ENCODE measurements at regions not wholly inside any gene's neighbourhood (a gene's known extent, or its start where the extent isn't known, plus 50 kb on each side); places are given as distances from the start of the nearest gene placed in this dataset.

DNA sequence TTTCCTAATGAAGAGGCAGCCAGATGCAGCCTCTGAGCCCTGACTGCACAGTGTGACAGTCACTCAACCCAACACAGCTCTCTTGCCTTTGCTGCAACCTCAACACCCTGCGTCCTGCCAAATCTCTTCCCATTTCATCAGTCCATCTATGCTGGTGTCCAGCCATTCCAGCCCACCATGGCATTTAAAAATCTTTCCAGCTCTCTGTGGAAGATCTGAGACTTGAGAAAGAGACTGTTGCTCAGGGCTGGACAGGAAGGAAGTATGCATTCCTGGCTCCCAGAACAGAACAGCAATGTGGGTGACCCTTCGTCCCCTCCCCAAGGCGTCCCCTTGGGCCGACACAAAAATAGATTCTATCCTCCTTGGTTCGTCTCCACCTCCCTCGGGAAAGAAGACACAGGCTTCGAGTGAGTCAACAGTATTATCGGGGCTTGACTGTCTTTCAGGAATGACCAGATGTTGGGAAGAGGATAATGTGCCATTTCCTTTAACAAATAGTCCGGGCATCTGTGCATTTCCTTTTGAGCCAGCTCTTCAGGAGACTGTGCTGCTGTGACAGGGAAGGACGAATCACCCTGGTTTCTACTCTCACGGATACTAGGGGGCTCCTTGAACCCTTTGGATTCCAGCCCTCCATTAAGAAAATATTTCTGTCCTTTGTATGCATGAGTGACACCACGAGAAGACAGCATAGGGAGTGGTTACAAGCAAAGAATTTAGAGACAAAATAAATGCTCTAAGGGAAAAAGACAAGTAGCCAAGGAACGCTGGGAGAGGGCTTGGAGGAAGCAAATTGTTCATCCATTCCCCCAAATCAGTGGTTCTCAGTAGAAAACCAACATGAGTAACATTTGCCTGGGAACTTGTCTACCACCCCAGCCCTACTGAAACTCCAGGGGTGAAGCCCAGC is 111.4 kb upstream of the CDC42BPA start:
- TF ChIP-seq, protein P1, sequence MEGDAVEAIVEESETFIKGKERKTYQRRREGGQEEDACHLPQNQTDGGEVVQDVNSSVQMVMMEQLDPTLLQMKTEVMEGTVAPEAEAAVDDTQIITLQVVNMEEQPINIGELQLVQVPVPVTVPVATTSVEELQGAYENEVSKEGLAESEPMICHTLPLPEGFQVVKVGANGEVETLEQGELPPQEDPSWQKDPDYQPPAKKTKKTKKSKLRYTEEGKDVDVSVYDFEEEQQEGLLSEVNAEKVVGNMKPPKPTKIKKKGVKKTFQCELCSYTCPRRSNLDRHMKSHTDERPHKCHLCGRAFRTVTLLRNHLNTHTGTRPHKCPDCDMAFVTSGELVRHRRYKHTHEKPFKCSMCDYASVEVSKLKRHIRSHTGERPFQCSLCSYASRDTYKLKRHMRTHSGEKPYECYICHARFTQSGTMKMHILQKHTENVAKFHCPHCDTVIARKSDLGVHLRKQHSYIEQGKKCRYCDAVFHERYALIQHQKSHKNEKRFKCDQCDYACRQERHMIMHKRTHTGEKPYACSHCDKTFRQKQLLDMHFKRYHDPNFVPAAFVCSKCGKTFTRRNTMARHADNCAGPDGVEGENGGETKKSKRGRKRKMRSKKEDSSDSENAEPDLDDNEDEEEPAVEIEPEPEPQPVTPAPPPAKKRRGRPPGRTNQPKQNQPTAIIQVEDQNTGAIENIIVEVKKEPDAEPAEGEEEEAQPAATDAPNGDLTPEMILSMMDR (IDR thresholded peaks at IDR 0.05), result no peak
- TF ChIP-seq POLR2A (IDR thresholded peaks at IDR 0.05) (no peak), EP300 (IDR thresholded peaks at IDR 0.05) (no peak)

Data from sigmoid colon (tissue), 4 donors.